Keratinocyte (primary cell): ENCODE measurements at regions not wholly inside any gene's neighbourhood (a gene's known extent, or its start where the extent isn't known, plus 50 kb on each side); places are given as distances from the start of the nearest gene placed in this dataset.

Source experiments
- CTCF ChIP-seq, 3 experiments: IDR thresholded peaks in 1 of 3; conservative IDR thresholded peaks in 1 of 3; optimal IDR thresholded peaks in 1 of 3; 2 replicates in 2 of 3; 3 replicates in 1 of 3; pipeline versions ENCODE3 to v1.5.1; 2011; ENCODE audit warnings: low read length in 3 of 3, mild to moderate bottlenecking in 3 of 3, moderate library complexity in 2 of 3, control low read depth in 1 of 3, inconsistent platforms in 1 of 3; ENCODE audit not compliant: insufficient read depth in 2 of 3; ENCODE audit errors: extremely low read depth in 1 of 3
- EZH2 ChIP-seq: IDR thresholded peaks from one replicate; pipeline ENCODE4 v1.6.1; 2012; ENCODE audit warnings: inconsistent platforms, mild to moderate bottlenecking, low read length, moderate library complexity

- TF ChIP-seq EZH2 (no peak), CTCF (optimal IDR thresholded peaks at IDR 0.05 in 1 of 3, IDR thresholded peaks at IDR 0.05 in 1 of 3, conservative IDR thresholded peaks at IDR 0.05 in 1 of 3; ENCODE audit: extremely low read depth in 1 of 3, insufficient read depth in 2 of 3, low read length in 3 of 3) (no peak)
Measured at GRCh38 chrX:8033175-8033574, 106.0 kb upstream of the PNPLA4 start.
